ENCODE measurements at regions not wholly inside any gene's neighbourhood (a gene's known extent, or its start where the extent isn't known, plus 50 kb on each side); places are given as distances from the start of the nearest gene placed in this dataset.

- Histone ChIP-seq H3K27ac (no peak overlapping the region), H3K36me3 (no peaks in the 10 kb centered on the region), H3K9me3 (no peaks in the 10 kb centered on the region), H3K4me1 (no peaks in the 10 kb centered on the region), H3K4me3 (no peak overlapping the region), H3K27me3 (no peaks in the 10 kb centered on the region)
- no peak for TF ChIP-seq CTCF (IDR thresholded peaks at IDR 0.05)
- no peak for TF ChIP-seq POLR2A (IDR thresholded peaks at IDR 0.05)
- ATAC-seq (no peak), DNase-seq (no peak)
- intact Hi-C loops (cut with DNase I), result no loop called here
Measured at GRCh38 chr17:71379512-71379911, 741.3 kb upstream of the SOX9 start.

- Histone ChIP-seq H3K27ac (no peak overlapping the region), H3K4me1 (no peaks in the 10 kb centered on the region), H3K27me3 (no peaks in the 10 kb centered on the region), H3K9me3 (no peaks in the 10 kb centered on the region), H3K4me3 (no peak overlapping the region), H3K36me3 (no peaks in the 10 kb centered on the region)
- no peak for ATAC-seq
- DNase-seq, result no peak
- TF ChIP-seq CTCF (IDR thresholded peaks at IDR 0.05) (no peak), POLR2A (IDR thresholded peaks at IDR 0.05) (no peak)
- 43% methylated on average over 3 of the region's 3 CpGs for WGBS (ENCODE audit: insufficient coverage, low coverage, low lambda C conversion rate, missing lambda C conversion rate)
- intact Hi-C loops (cut with DNase I), result no loop called here
Measured at GRCh38 chr17:71380535-71380934, 740.3 kb upstream of the SOX9 start.

GRCh38 chr17:71380936-71381335 lies 739.9 kb upstream of the SOX9 start:
- Histone ChIP-seq H3K27me3 (no peaks in the 10 kb centered on the region), H3K4me3 (no peak overlapping the region), H3K27ac (no peak overlapping the region), H3K9me3 (no peaks in the 10 kb centered on the region), H3K36me3 (no peaks in the 10 kb centered on the region), H3K4me1 (no peaks in the 10 kb centered on the region)
- DNase-seq, result no peak
- TF ChIP-seq CTCF (IDR thresholded peaks at IDR 0.05) (no peak), POLR2A (IDR thresholded peaks at IDR 0.05) (no peak)
- ATAC-seq, result no peak
- intact Hi-C loops (cut with DNase I), result no loop called here
- 45% methylated on average over 2 of the region's 2 CpGs for WGBS (ENCODE audit: insufficient coverage, low coverage, low lambda C conversion rate, missing lambda C conversion rate)

GRCh38 chr17:71383091-71383490 lies 737.7 kb upstream of the SOX9 start:
- intact Hi-C loops (cut with DNase I), result no loop called here
- no peaks in the 10 kb centered on the region for H3K27me3 ChIP-seq
- no peak overlapping the region for H3K27ac ChIP-seq
- no peaks in the 10 kb centered on the region for H3K4me1 ChIP-seq
- H3K9me3 ChIP-seq, result no peaks in the 10 kb centered on the region
- WGBS (ENCODE audit: insufficient coverage, low coverage, low lambda C conversion rate, missing lambda C conversion rate), result 58% methylated on average over 2 of the region's 2 CpGs
- ATAC-seq (no peak), DNase-seq (no peak)
- H3K4me3 ChIP-seq, result no peak overlapping the region
- TF ChIP-seq CTCF (IDR thresholded peaks at IDR 0.05) (no peak), POLR2A (IDR thresholded peaks at IDR 0.05) (no peak)
- H3K36me3 ChIP-seq, result no peaks in the 10 kb centered on the region

- no peak for TF ChIP-seq CTCF (IDR thresholded peaks at IDR 0.05)
- no peak for TF ChIP-seq POLR2A (IDR thresholded peaks at IDR 0.05)
- H3K27me3 ChIP-seq, result no peaks in the 10 kb centered on the region
- no peak overlapping the region for H3K4me3 ChIP-seq
- DNase-seq (no peak), ATAC-seq (no peak)
- intact Hi-C loops (cut with DNase I), result no loop called here
- no peaks in the 10 kb centered on the region for H3K9me3 ChIP-seq
- no peaks in the 10 kb centered on the region for H3K36me3 ChIP-seq
- H3K4me1 ChIP-seq, result no peaks in the 10 kb centered on the region
- no peak overlapping the region for H3K27ac ChIP-seq
Measured at GRCh38 chr17:71387456-71387855, 733.4 kb upstream of the SOX9 start.
